ENCODE measurements at regions not wholly inside any gene's neighbourhood (a gene's known extent, or its start where the extent isn't known, plus 50 kb on each side); places are given as distances from the start of the nearest gene placed in this dataset.

- no peak for TF ChIP-seq CTCF (IDR thresholded peaks at IDR 0.05)
Observed at GRCh38 chr4:114398410-114398809, 200.2 kb upstream of the UGT8 start.

GRCh38 chr4:114399105-114399504 is 199.5 kb upstream of the UGT8 start:
- TF ChIP-seq CTCF (IDR thresholded peaks at IDR 0.05): no peak

GRCh38 chr4:114400531-114400930 is 198.1 kb upstream of the UGT8 start:
- no peak for TF ChIP-seq CTCF (IDR thresholded peaks at IDR 0.05)

- TF ChIP-seq CTCF (IDR thresholded peaks at IDR 0.05): no peak
Observed at GRCh38 chr4:114401483-114401882, 197.1 kb upstream of the UGT8 start.

- TF ChIP-seq CTCF (IDR thresholded peaks at IDR 0.05): peak; percentile 37
Observed at GRCh38 chr4:114417214-114417613, 181.4 kb upstream of the UGT8 start.

- TF ChIP-seq CTCF (IDR thresholded peaks at IDR 0.05): no peak
Observed at GRCh38 chr4:114420069-114420468, 178.5 kb upstream of the UGT8 start.

GRCh38 chr4:114423582-114423981 is 175.0 kb upstream of the UGT8 start:
- TF ChIP-seq CTCF (IDR thresholded peaks at IDR 0.05): no peak

GRCh38 chr4:114435116-114435515 is 163.5 kb upstream of the UGT8 start:
- TF ChIP-seq CTCF (IDR thresholded peaks at IDR 0.05): no peak
